GM12878 (cell line): ENCODE measurements at regions not wholly inside any gene's neighbourhood (a gene's known extent, or its start where the extent isn't known, plus 50 kb on each side); places are given as distances from the start of the nearest gene placed in this dataset.

Source experiments
- BCL11A ChIP-seq: IDR thresholded peaks from 2 replicates; pipeline ENCODE4 v1.6.1; 2011; ENCODE audit warnings: low read depth, low read length
- GABPA ChIP-seq: IDR thresholded peaks from 2 replicates; pipeline ENCODE4 v1.6.1; 2014; ENCODE audit warnings: antibody characterized with exemption, low read depth, mild to moderate bottlenecking, inconsistent platforms
- JUNB ChIP-seq: IDR thresholded peaks from 2 replicates; pipeline ENCODE4 v1.6.1; 2016; ENCODE audit warnings: antibody characterized with exemption, mild to moderate bottlenecking
- KDM1A ChIP-seq: fragments of 200-600 bp; sonication (generic); IDR thresholded peaks from 2 replicates; pipeline ENCODE4 v1.6.1; 2016; ENCODE audit warnings: borderline replicate concordance
- MAX ChIP-seq: IDR thresholded peaks from 2 replicates; pipeline ENCODE4 v1.6.1; 2012; ENCODE audit warnings: low read depth, low read length, improper control_type of control experiment
- NRF1 ChIP-seq: conservative IDR thresholded peaks from 2 replicates; pipeline ENCODE4 v1.6.1; 2011; ENCODE audit warnings: mild to moderate bottlenecking, low read depth, low read length, improper control_type of control experiment
- POU2F2 ChIP-seq: IDR thresholded peaks from 3 replicates; pipeline ENCODE4 v1.6.1; 2011; ENCODE audit warnings: low read depth, mild to moderate bottlenecking, low read length, borderline replicate concordance
- SUPT20H ChIP-seq: IDR thresholded peaks from 2 replicates; pipeline ENCODE4 v1.6.1; 2011; ENCODE audit warnings: low read depth, mild to moderate bottlenecking, low read length, moderate library complexity, borderline replicate concordance; ENCODE audit not compliant: control insufficient read depth
- TF ChIP-seq, protein P1 (sequence below): IDR thresholded peaks from 2 replicates; pipeline ENCODE4 v1.6.1; 2012; ENCODE audit warnings: low read depth, low read length, improper control_type of control experiment
- TF ChIP-seq, protein P2 (sequence below): fragments of 450-650 bp; IDR thresholded peaks from 2 replicates; pipeline ENCODE4 v1.6.1; 2017; ENCODE audit warnings: low read depth, mild to moderate bottlenecking, moderate library complexity
- TF ChIP-seq, protein P3 (sequence below): fragments of 450-650 bp; IDR thresholded peaks from 2 replicates; pipeline ENCODE4 v1.6.1; 2016; ENCODE audit warnings: mild to moderate bottlenecking
- TF ChIP-seq, protein P4 (sequence below): fragments of 450-650 bp; IDR thresholded peaks from 2 replicates; pipeline ENCODE4 v1.6.1; 2017; ENCODE audit warnings: mild to moderate bottlenecking, moderate library complexity

- TF ChIP-seq, protein P1, sequence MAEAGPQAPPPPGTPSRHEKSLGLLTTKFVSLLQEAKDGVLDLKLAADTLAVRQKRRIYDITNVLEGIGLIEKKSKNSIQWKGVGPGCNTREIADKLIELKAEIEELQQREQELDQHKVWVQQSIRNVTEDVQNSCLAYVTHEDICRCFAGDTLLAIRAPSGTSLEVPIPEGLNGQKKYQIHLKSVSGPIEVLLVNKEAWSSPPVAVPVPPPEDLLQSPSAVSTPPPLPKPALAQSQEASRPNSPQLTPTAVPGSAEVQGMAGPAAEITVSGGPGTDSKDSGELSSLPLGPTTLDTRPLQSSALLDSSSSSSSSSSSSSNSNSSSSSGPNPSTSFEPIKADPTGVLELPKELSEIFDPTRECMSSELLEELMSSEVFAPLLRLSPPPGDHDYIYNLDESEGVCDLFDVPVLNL, result no peak
- TF ChIP-seq POU2F2 (no peak), NRF1 (no peak), BCL11A (no peak), MAX (no peak), GABPA (no peak), KDM1A (no peak), SUPT20H (no peak), JUNB (no peak)
- TF ChIP-seq, protein P2, sequence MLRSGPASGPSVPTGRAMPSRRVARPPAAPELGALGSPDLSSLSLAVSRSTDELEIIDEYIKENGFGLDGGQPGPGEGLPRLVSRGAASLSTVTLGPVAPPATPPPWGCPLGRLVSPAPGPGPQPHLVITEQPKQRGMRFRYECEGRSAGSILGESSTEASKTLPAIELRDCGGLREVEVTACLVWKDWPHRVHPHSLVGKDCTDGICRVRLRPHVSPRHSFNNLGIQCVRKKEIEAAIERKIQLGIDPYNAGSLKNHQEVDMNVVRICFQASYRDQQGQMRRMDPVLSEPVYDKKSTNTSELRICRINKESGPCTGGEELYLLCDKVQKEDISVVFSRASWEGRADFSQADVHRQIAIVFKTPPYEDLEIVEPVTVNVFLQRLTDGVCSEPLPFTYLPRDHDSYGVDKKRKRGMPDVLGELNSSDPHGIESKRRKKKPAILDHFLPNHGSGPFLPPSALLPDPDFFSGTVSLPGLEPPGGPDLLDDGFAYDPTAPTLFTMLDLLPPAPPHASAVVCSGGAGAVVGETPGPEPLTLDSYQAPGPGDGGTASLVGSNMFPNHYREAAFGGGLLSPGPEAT, result no peak
- TF ChIP-seq, protein P3, sequence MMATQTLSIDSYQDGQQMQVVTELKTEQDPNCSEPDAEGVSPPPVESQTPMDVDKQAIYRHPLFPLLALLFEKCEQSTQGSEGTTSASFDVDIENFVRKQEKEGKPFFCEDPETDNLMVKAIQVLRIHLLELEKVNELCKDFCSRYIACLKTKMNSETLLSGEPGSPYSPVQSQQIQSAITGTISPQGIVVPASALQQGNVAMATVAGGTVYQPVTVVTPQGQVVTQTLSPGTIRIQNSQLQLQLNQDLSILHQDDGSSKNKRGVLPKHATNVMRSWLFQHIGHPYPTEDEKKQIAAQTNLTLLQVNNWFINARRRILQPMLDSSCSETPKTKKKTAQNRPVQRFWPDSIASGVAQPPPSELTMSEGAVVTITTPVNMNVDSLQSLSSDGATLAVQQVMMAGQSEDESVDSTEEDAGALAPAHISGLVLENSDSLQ, result no peak
- TF ChIP-seq, protein P4, sequence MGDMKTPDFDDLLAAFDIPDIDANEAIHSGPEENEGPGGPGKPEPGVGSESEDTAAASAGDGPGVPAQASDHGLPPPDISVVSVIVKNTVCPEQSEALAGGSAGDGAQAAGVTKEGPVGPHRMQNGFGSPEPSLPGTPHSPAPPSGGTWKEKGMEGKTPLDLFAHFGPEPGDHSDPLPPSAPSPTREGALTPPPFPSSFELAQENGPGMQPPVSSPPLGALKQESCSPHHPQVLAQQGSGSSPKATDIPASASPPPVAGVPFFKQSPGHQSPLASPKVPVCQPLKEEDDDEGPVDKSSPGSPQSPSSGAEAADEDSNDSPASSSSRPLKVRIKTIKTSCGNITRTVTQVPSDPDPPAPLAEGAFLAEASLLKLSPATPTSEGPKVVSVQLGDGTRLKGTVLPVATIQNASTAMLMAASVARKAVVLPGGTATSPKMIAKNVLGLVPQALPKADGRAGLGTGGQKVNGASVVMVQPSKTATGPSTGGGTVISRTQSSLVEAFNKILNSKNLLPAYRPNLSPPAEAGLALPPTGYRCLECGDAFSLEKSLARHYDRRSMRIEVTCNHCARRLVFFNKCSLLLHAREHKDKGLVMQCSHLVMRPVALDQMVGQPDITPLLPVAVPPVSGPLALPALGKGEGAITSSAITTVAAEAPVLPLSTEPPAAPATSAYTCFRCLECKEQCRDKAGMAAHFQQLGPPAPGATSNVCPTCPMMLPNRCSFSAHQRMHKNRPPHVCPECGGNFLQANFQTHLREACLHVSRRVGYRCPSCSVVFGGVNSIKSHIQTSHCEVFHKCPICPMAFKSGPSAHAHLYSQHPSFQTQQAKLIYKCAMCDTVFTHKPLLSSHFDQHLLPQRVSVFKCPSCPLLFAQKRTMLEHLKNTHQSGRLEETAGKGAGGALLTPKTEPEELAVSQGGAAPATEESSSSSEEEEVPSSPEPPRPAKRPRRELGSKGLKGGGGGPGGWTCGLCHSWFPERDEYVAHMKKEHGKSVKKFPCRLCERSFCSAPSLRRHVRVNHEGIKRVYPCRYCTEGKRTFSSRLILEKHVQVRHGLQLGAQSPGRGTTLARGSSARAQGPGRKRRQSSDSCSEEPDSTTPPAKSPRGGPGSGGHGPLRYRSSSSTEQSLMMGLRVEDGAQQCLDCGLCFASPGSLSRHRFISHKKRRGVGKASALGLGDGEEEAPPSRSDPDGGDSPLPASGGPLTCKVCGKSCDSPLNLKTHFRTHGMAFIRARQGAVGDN, result no peak
Measured at GRCh38 chr2:142217804-142218203, 87.0 kb upstream of the LRP1B start (continued).
